H1 (cell line): ENCODE measurements at regions not wholly inside any gene's neighbourhood (a gene's known extent, or its start where the extent isn't known, plus 50 kb on each side); places are given as distances from the start of the nearest gene placed in this dataset.

Source experiments
- CBX8 ChIP-seq: fragments of 300-800, 300-1000 bp; sonication (generic); IDR thresholded peaks from 2 replicates; pipeline ENCODE4 v1.7.1; 2016; ENCODE audit warnings: low read depth, low read length, borderline replicate concordance
- CTBP2 ChIP-seq: IDR thresholded peaks from 2 replicates; pipeline ENCODE4 v1.7.0; 2011; ENCODE audit warnings: borderline replicate concordance, mild to moderate bottlenecking, moderate library complexity, mixed read lengths, low read length; ENCODE audit not compliant: insufficient read depth, insufficient read length
- EGR1 ChIP-seq: IDR thresholded peaks from 2 replicates; pipeline ENCODE4 v1.6.1; 2011; ENCODE audit warnings: low read depth, low read length, borderline replicate concordance
- EP300 ChIP-seq, 2 experiments: IDR thresholded peaks; 1 replicate in 1 of 2; 2 replicates in 1 of 2; pipeline ENCODE4 v1.6.1; 2011 to 2012; ENCODE audit warnings: low read depth in 2 of 2, low read length in 2 of 2, mild to moderate bottlenecking in 2 of 2, borderline replicate concordance in 1 of 2, inconsistent platforms in 1 of 2, moderate library complexity in 1 of 2
- GTF2F1 ChIP-seq: IDR thresholded peaks from 2 replicates; pipeline ENCODE4 v1.6.1; 2012; ENCODE audit warnings: low read depth, low read length, improper control_type of control experiment, borderline replicate concordance
- RAD21 ChIP-seq, 2 experiments: IDR thresholded peaks in 1 of 2; conservative IDR thresholded peaks in 1 of 2; 2 replicates each; pipeline ENCODE4 v1.6.1; 2011; ENCODE audit warnings: low read depth in 2 of 2, low read length in 2 of 2, improper control_type of control experiment in 1 of 2, inconsistent platforms in 1 of 2, mild to moderate bottlenecking in 1 of 2, moderate library complexity in 1 of 2
- SAP30 ChIP-seq: fragments of 300-600 bp; sonication (generic); IDR thresholded peaks from 2 replicates; pipeline ENCODE4 v1.7.1; 2012; ENCODE audit warnings: low read length, moderate library complexity, mild to moderate bottlenecking, inconsistent platforms; ENCODE audit not compliant: insufficient read depth, insufficient replicate concordance
- SP2 ChIP-seq: IDR thresholded peaks from 2 replicates; pipeline ENCODE4 v1.6.1; 2012; ENCODE audit warnings: mild to moderate bottlenecking, low read length, inconsistent platforms
- SUZ12 ChIP-seq: fragments of 200-600 bp; sonication (generic); IDR thresholded peaks from 2 replicates; pipeline ENCODE4 v1.6.1; 2012; ENCODE audit warnings: mild to moderate bottlenecking, inconsistent platforms, low read length, moderate library complexity, mixed read lengths
- TF ChIP-seq, protein P1 (sequence below): IDR thresholded peaks from 2 replicates; pipeline ENCODE4 v1.6.1; 2011; ENCODE audit warnings: low read depth, mild to moderate bottlenecking, low read length; ENCODE audit not compliant: insufficient read depth
- TF ChIP-seq, protein P2 (sequence below): IDR thresholded peaks from 2 replicates; pipeline ENCODE4 v1.6.1; 2011; ENCODE audit warnings: low read length, improper control_type of control experiment

DNA sequence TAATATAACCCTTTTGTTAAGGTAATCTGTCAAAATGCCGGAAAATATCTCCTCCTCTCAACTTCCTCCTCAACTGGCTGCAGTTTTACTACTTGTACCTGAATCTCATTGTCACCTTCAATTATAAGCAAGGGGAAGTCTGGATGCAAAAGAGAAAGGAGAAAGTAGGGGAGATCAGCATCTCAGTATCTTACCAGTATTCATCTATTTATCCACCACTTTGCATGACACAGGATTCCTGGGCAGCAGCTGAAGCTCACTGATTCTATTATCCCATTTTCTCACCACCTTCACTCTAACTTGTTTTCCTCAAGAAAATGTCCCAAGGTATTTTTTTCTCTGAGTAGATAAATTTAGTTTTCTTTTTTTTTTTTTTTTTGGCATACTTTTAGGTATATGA, 440.5 kb upstream of the CBLB start (continued):
- TF ChIP-seq EP300 (IDR thresholded peaks at IDR 0.05; ENCODE audit: borderline replicate concordance in 1 of 2, low read depth in 2 of 2, low read length in 2 of 2) (peak in 1 of 2 experiments; percentile 6; a peak in 1 of 3 replicates), RAD21 (IDR thresholded peaks at IDR 0.05 in 1 of 2, conservative IDR thresholded peaks at IDR 0.05 in 1 of 2; ENCODE audit: low read depth in 2 of 2, low read length in 2 of 2) (no peak), CBX8 (no peak), GTF2F1 (no peak), SUZ12 (no peak), SAP30 (no peak), EGR1 (no peak), SP2 (no peak), CTBP2 (no peak)
- TF ChIP-seq, protein P1, sequence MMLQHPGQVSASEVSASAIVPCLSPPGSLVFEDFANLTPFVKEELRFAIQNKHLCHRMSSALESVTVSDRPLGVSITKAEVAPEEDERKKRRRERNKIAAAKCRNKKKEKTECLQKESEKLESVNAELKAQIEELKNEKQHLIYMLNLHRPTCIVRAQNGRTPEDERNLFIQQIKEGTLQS = no peak
- TF ChIP-seq, protein P2, sequence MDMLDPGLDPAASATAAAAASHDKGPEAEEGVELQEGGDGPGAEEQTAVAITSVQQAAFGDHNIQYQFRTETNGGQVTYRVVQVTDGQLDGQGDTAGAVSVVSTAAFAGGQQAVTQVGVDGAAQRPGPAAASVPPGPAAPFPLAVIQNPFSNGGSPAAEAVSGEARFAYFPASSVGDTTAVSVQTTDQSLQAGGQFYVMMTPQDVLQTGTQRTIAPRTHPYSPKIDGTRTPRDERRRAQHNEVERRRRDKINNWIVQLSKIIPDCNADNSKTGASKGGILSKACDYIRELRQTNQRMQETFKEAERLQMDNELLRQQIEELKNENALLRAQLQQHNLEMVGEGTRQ = no peak
